H1 (cell line): ENCODE measurements at regions not wholly inside any gene's neighbourhood (a gene's known extent, or its start where the extent isn't known, plus 50 kb on each side); places are given as distances from the start of the nearest gene placed in this dataset.

ENCODE experiments used
- CTBP2 ChIP-seq: IDR thresholded peaks from 2 replicates; pipeline ENCODE4 v1.7.0; 2011; ENCODE audit warnings: borderline replicate concordance, mild to moderate bottlenecking, moderate library complexity, mixed read lengths, low read length; ENCODE audit not compliant: insufficient read depth, insufficient read length
- FOSL1 ChIP-seq: IDR thresholded peaks from 2 replicates; pipeline ENCODE4 v1.6.1; 2011; ENCODE audit warnings: mild to moderate bottlenecking, low read depth, low read length, moderate library complexity; ENCODE audit not compliant: insufficient read depth

GRCh38 chr12:77377116-77377515 lies 311.7 kb upstream of the E2F7 start (continued):
- no peak for TF ChIP-seq FOSL1
- TF ChIP-seq CTBP2: no peak
- TF ChIP-seq, all 59 proteins: peak for 0
